ENCODE measurements at regions not wholly inside any gene's neighbourhood (a gene's known extent, or its start where the extent isn't known, plus 50 kb on each side); places are given as distances from the start of the nearest gene placed in this dataset.

DNA sequence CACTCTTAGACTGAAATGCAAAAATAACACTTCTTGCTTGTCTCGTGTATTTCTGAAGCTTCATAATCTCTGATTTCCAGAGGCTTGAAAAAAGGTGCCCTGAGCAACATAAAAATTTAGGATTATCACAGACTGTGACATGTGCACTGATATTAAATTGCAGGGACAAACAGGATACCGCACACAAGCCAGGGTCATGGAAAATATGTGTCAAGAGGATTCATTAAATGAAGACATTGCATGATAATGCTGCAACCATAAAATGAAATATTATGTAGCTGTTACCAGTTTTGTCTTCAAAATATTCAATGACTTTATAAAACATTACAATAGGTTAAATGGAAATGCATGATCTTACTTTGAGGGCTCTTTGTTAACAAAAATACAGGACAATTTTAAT lies 328.0 kb downstream of the KCTD8 start:
- Histone ChIP-seq H3K4me1 (ENCODE audit: insufficient read depth, low read length, poor library complexity, severe bottlenecking) (no peaks in the 10 kb centered on the region), H3K27me3 (replicated peaks; ENCODE audit: insufficient read depth, low read depth, low read length, poor library complexity) (no peaks in the 10 kb centered on the region), H3K36me3 (ENCODE audit: insufficient read depth, low read length, poor library complexity, severe bottlenecking) (no peaks in the 10 kb centered on the region), H3K27ac (ENCODE audit: low read depth, low read length, poor library complexity, severe bottlenecking) (no peak overlapping the region), H3K9me3 (ENCODE audit: low read depth, low read length, poor library complexity, severe bottlenecking) (peaks cover 16% of the 10 kb centered on the region), H3K4me3 (ENCODE audit: low read depth, low read length, poor library complexity, severe bottlenecking) (no peak overlapping the region)
- TF ChIP-seq CTCF (conservative IDR thresholded peaks at IDR 0.05; ENCODE audit: low read depth, low read length), result no peak
- TF ChIP-seq EZH2 (IDR thresholded peaks at IDR 0.05; ENCODE audit: borderline replicate concordance, low read depth, low read length, poor library complexity, severe bottlenecking), result no peak
- CTCF ChIA-PET, result no interaction called here
- POLR2A ChIA-PET (ENCODE audit: low non-redundant PET), result no interaction called here
- intact Hi-C loops (cut with micrococcal nuclease; ENCODE audit: unreplicated experiment), result no loop called here
- BruUV-seq (replicated peaks), result no TSS peak
- DNase-seq (ENCODE audit: low spot score), result no peak

- Histone ChIP-seq H3K4me1 (ENCODE audit: insufficient read depth, low read length, poor library complexity, severe bottlenecking) (no peaks in the 10 kb centered on the region), H3K4me3 (ENCODE audit: low read depth, low read length, poor library complexity, severe bottlenecking) (no peak overlapping the region), H3K27me3 (replicated peaks; ENCODE audit: insufficient read depth, low read depth, low read length, poor library complexity) (no peaks in the 10 kb centered on the region), H3K27ac (ENCODE audit: low read depth, low read length, poor library complexity, severe bottlenecking) (no peak overlapping the region), H3K9me3 (ENCODE audit: low read depth, low read length, poor library complexity, severe bottlenecking) (peaks cover 16% of the 10 kb centered on the region), H3K36me3 (ENCODE audit: insufficient read depth, low read length, poor library complexity, severe bottlenecking) (no peaks in the 10 kb centered on the region)
- intact Hi-C loops (cut with micrococcal nuclease; ENCODE audit: unreplicated experiment), result no loop called here
- TF ChIP-seq CTCF (conservative IDR thresholded peaks at IDR 0.05; ENCODE audit: low read depth, low read length) (no peak), EZH2 (IDR thresholded peaks at IDR 0.05; ENCODE audit: borderline replicate concordance, low read depth, low read length, poor library complexity, severe bottlenecking) (no peak)
- ChIA-PET CTCF (no interaction called here), POLR2A (ENCODE audit: low non-redundant PET) (no interaction called here)
- no peak for DNase-seq (ENCODE audit: low spot score)
- BruUV-seq (replicated peaks), result no TSS peak
Observed at GRCh38 chr4:44121210-44121609, 327.4 kb downstream of the KCTD8 start.
